WTC11 (cell line): ENCODE measurements at regions not wholly inside any gene's neighbourhood (a gene's known extent, or its start where the extent isn't known, plus 50 kb on each side); places are given as distances from the start of the nearest gene placed in this dataset.

Experiments used
- ATAC-seq: fragments of 200-7000 bp; cut with Tn5 transposase; 2 replicates; pipeline ENCODE4 v1.10.0; 2021; ENCODE audit warnings: mild to moderate bottlenecking, moderate library complexity
- CTCF ChIA-PET: fragments of 300-600 bp; sonication (Branson Sonifier 250); formaldehyde crosslinking; loops from one replicate; lab custom pipeline; 2021; ENCODE audit warnings: antibody characterized with exemption; lab: Charles Lee
- POLR2A ChIA-PET: fragments of 350-600 bp; sonication (Branson Sonifier 250); formaldehyde crosslinking; loops from one replicate; lab custom pipeline; 2021; ENCODE audit warnings: antibody characterized with exemption; lab: Charles Lee
- DNase-seq: peaks from one replicate; pipeline ENCODE4 v3.0.0; 2021; ENCODE audit warnings: low spot score
- H3K27ac Mint-ChIP-seq: 2 replicates; pipeline ENCODE4 v1.8.0; 2021; ENCODE audit warnings: mixed read lengths
- H3K27me3 Mint-ChIP-seq: 2 replicates; pipeline ENCODE4 v1.8.0; 2021; ENCODE audit warnings: low read depth, mild to moderate bottlenecking, moderate library complexity, mixed read lengths
- H3K36me3 Mint-ChIP-seq: 2 replicates; pipeline ENCODE4 v1.8.0; 2021; ENCODE audit warnings: mixed read lengths
- H3K4me1 Mint-ChIP-seq: 2 replicates; pipeline ENCODE4 v1.8.0; 2022; ENCODE audit warnings: mixed read lengths
- H3K4me3 Mint-ChIP-seq: 2 replicates; pipeline ENCODE4 v1.8.0; 2021; ENCODE audit warnings: mild to moderate bottlenecking, moderate library complexity, mixed read lengths
- H3K9me3 Mint-ChIP-seq: 2 replicates; pipeline ENCODE4 v1.8.0; 2021; ENCODE audit warnings: mixed read lengths
- ATF6 ChIP-seq: sonication (generic); formaldehyde crosslinking; IDR thresholded peaks from 2 replicates; pipeline ENCODE4 v1.8.1; 2023; ENCODE audit warnings: mild to moderate bottlenecking, missing genetic modification reagents
- CDX4 ChIP-seq: fragments of 250-450 bp; sonication (Bioruptor Pico); IDR thresholded peaks from 2 replicates; pipeline ENCODE4 v1.9.0; 2021; ENCODE audit warnings: moderate library complexity, mild to moderate bottlenecking, inconsistent platforms, borderline replicate concordance
- E2F5 ChIP-seq: sonication (generic); formaldehyde crosslinking; IDR thresholded peaks from 2 replicates; pipeline ENCODE4 v1.8.1; 2022; ENCODE audit warnings: mild to moderate bottlenecking, moderate library complexity, missing genetic modification reagents
- FOXK1 ChIP-seq: sonication (generic); formaldehyde crosslinking; IDR thresholded peaks from 2 replicates; pipeline ENCODE4 v1.8.0; 2022; ENCODE audit warnings: mild to moderate bottlenecking, moderate library complexity, missing genetic modification reagents
- HMGA2 ChIP-seq: fragments of 250-450 bp; sonication (Bioruptor Pico); IDR thresholded peaks from 2 replicates; pipeline ENCODE4 v1.4.0; 2021; ENCODE audit warnings: mild to moderate bottlenecking, moderate library complexity
- JAZF1 ChIP-seq: fragments of 250-450 bp; sonication (Bioruptor Pico); IDR thresholded peaks from 2 replicates; pipeline ENCODE4 v1.9.0; 2021; ENCODE audit warnings: moderate library complexity, mild to moderate bottlenecking, inconsistent platforms
- JUN ChIP-seq: sonication (generic); formaldehyde crosslinking; IDR thresholded peaks from 2 replicates; pipeline ENCODE4 v1.8.0; 2023; ENCODE audit warnings: mild to moderate bottlenecking, missing genetic modification reagents
- MLX ChIP-seq: sonication (generic); formaldehyde crosslinking; IDR thresholded peaks from 2 replicates; pipeline ENCODE4 v1.8.1; 2023; ENCODE audit warnings: mild to moderate bottlenecking, missing genetic modification reagents, moderate library complexity
- MXD4 ChIP-seq: fragments of 250-450 bp; sonication (Bioruptor Pico); IDR thresholded peaks from 2 replicates; pipeline ENCODE4 v1.8.0; 2021; ENCODE audit warnings: mild to moderate bottlenecking, moderate library complexity, borderline replicate concordance
- RORB ChIP-seq: fragments of 250-450 bp; sonication (Bioruptor Pico); IDR thresholded peaks from 2 replicates; pipeline ENCODE4 v1.9.0; 2021; ENCODE audit warnings: mild to moderate bottlenecking
- TCF7 ChIP-seq: sonication (generic); formaldehyde crosslinking; IDR thresholded peaks from 2 replicates; pipeline ENCODE4 v1.8.0; 2022; ENCODE audit warnings: mild to moderate bottlenecking, low read depth, missing genetic modification reagents, moderate library complexity
- TP53 ChIP-seq: sonication (generic); formaldehyde crosslinking; IDR thresholded peaks from 2 replicates; pipeline ENCODE4 v1.8.1; 2023; ENCODE audit warnings: mild to moderate bottlenecking, missing genetic modification reagents
- ZBTB43 ChIP-seq: sonication (generic); formaldehyde crosslinking; IDR thresholded peaks from 2 replicates; pipeline ENCODE4 v1.8.1; 2023; ENCODE audit warnings: mild to moderate bottlenecking, missing genetic modification reagents
- ZNF263 ChIP-seq: sonication (generic); formaldehyde crosslinking; IDR thresholded peaks from 2 replicates; pipeline ENCODE4 v1.8.1; 2022; ENCODE audit warnings: low read depth, mild to moderate bottlenecking, moderate library complexity, missing genetic modification reagents
- ZNF281 ChIP-seq: sonication (generic); formaldehyde crosslinking; IDR thresholded peaks from 2 replicates; pipeline ENCODE4 v1.8.0; 2023; ENCODE audit warnings: mild to moderate bottlenecking, missing genetic modification reagents
- ZNF416 ChIP-seq: fragments of 250-450 bp; sonication (Bioruptor Pico); IDR thresholded peaks from 2 replicates; pipeline ENCODE4 v1.9.0; 2021; ENCODE audit warnings: mild to moderate bottlenecking, inconsistent platforms
- ZNF425 ChIP-seq: fragments of 250-450 bp; sonication (Bioruptor Pico); conservative IDR thresholded peaks from 2 replicates; pipeline ENCODE4 v1.9.0; 2021; ENCODE audit warnings: mild to moderate bottlenecking
- ZNF532 ChIP-seq: fragments of 250-450 bp; sonication (Bioruptor Pico); IDR thresholded peaks from 2 replicates; pipeline ENCODE4 v1.9.0; 2021; ENCODE audit warnings: mild to moderate bottlenecking, borderline replicate concordance
- ZSCAN18 ChIP-seq: fragments of 250-450 bp; sonication (Bioruptor Pico); IDR thresholded peaks from 2 replicates; pipeline ENCODE4 v2.1.2; 2022; ENCODE audit warnings: mild to moderate bottlenecking, moderate library complexity

GRCh38 chr10:62578916-62579315, 204.7 kb downstream of the ZNF365 start:
- Mint-ChIP-seq H3K27me3 (no peaks in the 10 kb centered on the region), H3K4me3 (no peak overlapping the region), H3K9me3 (peaks cover 5% of the 10 kb centered on the region; the same call in 1 of the 2 replicates), H3K36me3 (no peaks in the 10 kb centered on the region), H3K27ac (no peak overlapping the region), H3K4me1 (no peaks in the 10 kb centered on the region)
- POLR2A ChIA-PET: no interaction called here
- CTCF ChIA-PET: no interaction called here
- DNase-seq (no peak), ATAC-seq (no peak)
- TF ChIP-seq CDX4 (CRISPR knock-in tag) (no peak), MLX (CRISPR knock-in tag) (no peak), RORB (CRISPR knock-in tag) (no peak), ZBTB43 (CRISPR knock-in tag) (no peak), ZSCAN18 (CRISPR knock-in tag) (no peak), ZNF281 (CRISPR knock-in tag) (no peak), JAZF1 (CRISPR knock-in tag) (no peak), MXD4 (CRISPR knock-in tag) (no peak), FOXK1 (CRISPR knock-in tag) (no peak), HMGA2 (CRISPR knock-in tag) (no peak), ZNF263 (no peak), JUN (CRISPR knock-in tag) (no peak), E2F5 (CRISPR knock-in tag) (no peak)

GRCh38 chr10:62580396-62580795, 206.2 kb downstream of the ZNF365 start:
- ChIA-PET POLR2A (interaction anchor here (0.6 kb wide), 1 partner anchor 1086 kb away, joined by 3 read pairs; no protein-coding TSS in a partner anchor), CTCF (no interaction called here)
- no peak overlapping the region for H3K27ac Mint-ChIP-seq
- no peak overlapping the region for H3K4me3 Mint-ChIP-seq
- H3K4me1 Mint-ChIP-seq: no peaks in the 10 kb centered on the region
- H3K9me3 Mint-ChIP-seq: peaks cover 5% of the 10 kb centered on the region; the same call in 1 of the 2 replicates
- ATAC-seq (no peak), DNase-seq (no peak)
- no peaks in the 10 kb centered on the region for H3K36me3 Mint-ChIP-seq
- H3K27me3 Mint-ChIP-seq: no peaks in the 10 kb centered on the region
- no peak for TF ChIP-seq ZNF425 (CRISPR knock-in tag)
- TF ChIP-seq ATF6: no peak
- TF ChIP-seq TCF7 (CRISPR knock-in tag): no peak
- no peak for TF ChIP-seq TP53
- TF ChIP-seq ZNF416: no peak
- no peak for TF ChIP-seq ZNF532 (CRISPR knock-in tag)
